ENCODE measurements at regions not wholly inside any gene's neighbourhood (a gene's known extent, or its start where the extent isn't known, plus 50 kb on each side); places are given as distances from the start of the nearest gene placed in this dataset.

GRCh38 chr3:34983631-34984030, 655.7 kb upstream of the ARPP21 start:
- no peak for TF ChIP-seq CTCF (IDR thresholded peaks at IDR 0.05; ENCODE audit: low read length, missing control alignments)
- H3K4me3 ChIP-seq (replicated peaks; ENCODE audit: low read depth, low read length), result no peak overlapping the region
- no peak for DNase-seq (ENCODE audit: low read depth)

GRCh38 chr3:34988296-34988695, 651.0 kb upstream of the ARPP21 start:
- H3K4me3 ChIP-seq (replicated peaks; ENCODE audit: low read depth, low read length), result no peak overlapping the region
- TF ChIP-seq CTCF (IDR thresholded peaks at IDR 0.05; ENCODE audit: low read length, missing control alignments), result no peak
- no peak for DNase-seq (ENCODE audit: low read depth)

- DNase-seq (ENCODE audit: low read depth), result peak; percentile 18
- H3K4me3 ChIP-seq (replicated peaks; ENCODE audit: low read depth, low read length), result no peak overlapping the region
- TF ChIP-seq CTCF (IDR thresholded peaks at IDR 0.05; ENCODE audit: low read length, missing control alignments), result no peak
Measured at GRCh38 chr3:34995796-34996430, 643.4 kb upstream of the ARPP21 start.

GRCh38 chr3:34998902-34999301, 640.4 kb upstream of the ARPP21 start:
- H3K4me3 ChIP-seq (replicated peaks; ENCODE audit: low read depth, low read length), result no peak overlapping the region
- TF ChIP-seq CTCF (IDR thresholded peaks at IDR 0.05; ENCODE audit: low read length, missing control alignments), result no peak
- peak; percentile 21 for DNase-seq (ENCODE audit: low read depth)

- no peak for TF ChIP-seq CTCF (IDR thresholded peaks at IDR 0.05; ENCODE audit: low read length, missing control alignments)
- no peak overlapping the region for H3K4me3 ChIP-seq (replicated peaks; ENCODE audit: low read depth, low read length)
- no peak for DNase-seq (ENCODE audit: low read depth)
Measured at GRCh38 chr3:35012214-35012613, 627.1 kb upstream of the ARPP21 start.

- no peak for DNase-seq (ENCODE audit: low read depth)
- TF ChIP-seq CTCF (IDR thresholded peaks at IDR 0.05; ENCODE audit: low read length, missing control alignments), result no peak
- no peak overlapping the region for H3K4me3 ChIP-seq (replicated peaks; ENCODE audit: low read depth, low read length)
Measured at GRCh38 chr3:35028157-35028556, 611.2 kb upstream of the ARPP21 start.

All from fibroblast of pulmonary artery (primary cell).